HCT116 (cell line): ENCODE measurements at regions not wholly inside any gene's neighbourhood (a gene's known extent, or its start where the extent isn't known, plus 50 kb on each side); places are given as distances from the start of the nearest gene placed in this dataset.

Experiments
- ATAC-seq: fragments of 200-7000 bp; cut with Tn5 transposase; 2 replicates; pipeline ENCODE4 v1.9.1; 2020; ENCODE audit warnings: mild to moderate bottlenecking, moderate library complexity
- BruUV-seq: library from RNA; stranded (reverse); fragments of 400-500 nt; replicated peaks from 2 replicates; lab custom pipeline; 2021; lab: Mats Ljungman, UMichigan
- CTCF ChIA-PET: fragments of 300-600 bp; sonication (Branson Sonifier 250); formaldehyde crosslinking; loops from one replicate; lab custom pipeline; 2021; ENCODE audit warnings: antibody characterized with exemption; lab: Charles Lee
- POLR2A ChIA-PET: fragments of 300-600, 350-600 bp; sonication (Branson Sonifier 250); formaldehyde crosslinking; loops from one replicate; lab custom pipeline; 2021; ENCODE audit warnings: antibody characterized with exemption; lab: Charles Lee
- RAD21 ChIA-PET, 2 experiments: fragments of 300-600 bp; sonication (Branson Sonifier 250); formaldehyde crosslinking; loops; one replicate each; lab custom pipeline; 2023; ENCODE audit warnings: low total read pairs in 2 of 2; ENCODE audit not compliant: uncharacterized antibody in 2 of 2, unreplicated experiment in 2 of 2, low non-redundant PET in 1 of 2; lab: Charles Lee
- DNase-seq: peaks from one replicate; pipeline ENCODE4 v3.0.0-alpha.2; 2010; ENCODE audit warnings: low read depth, low spot score
- H2AFZ ChIP-seq: fragments of 200-600 bp; shearing (Covaris generic), sonication (generic); 2 replicates; pipeline ENCODE4 v1.6.1; 2017; ENCODE audit warnings: low read depth, mixed run types, mixed read lengths, antibody characterized with exemption, low read length; ENCODE audit not compliant: poor library complexity, severe bottlenecking
- H3K27ac ChIP-seq: 2 replicates; pipeline ENCODE4 v1.5.1; 2012; ENCODE audit warnings: low read depth, low read length
- H3K27me3 ChIP-seq: fragments of 200-600 bp; sonication (generic); 2 replicates; pipeline ENCODE4 v1.6.1; 2016; ENCODE audit warnings: mixed run types, low read length, mixed read lengths; ENCODE audit not compliant: insufficient read depth
- H3K36me3 ChIP-seq, 2 experiments: fragments of 200-500 bp in 1 of 2; fragments of 200-600 bp in 1 of 2; sonication (Bioruptor generic) in 1 of 2; sonication (generic) in 1 of 2; 2 replicates each; pipeline versions ENCODE4 v1.5.1 to v1.6.1; 2014 to 2016; ENCODE audit warnings: low read length in 2 of 2, inconsistent platforms in 1 of 2, mixed read lengths in 1 of 2, mixed run types in 1 of 2; ENCODE audit not compliant: insufficient read depth in 2 of 2, control insufficient read depth in 1 of 2
- H3K4me1 ChIP-seq, 2 experiments: fragments of 200-600 bp in 1 of 2; sonication (generic) in 1 of 2; 2 replicates each; pipeline versions ENCODE4 v1.5.1 to v1.6.1; 2012 to 2017; ENCODE audit warnings: low read length in 2 of 2, inconsistent platforms in 1 of 2, mild to moderate bottlenecking in 1 of 2, mixed read lengths in 1 of 2, mixed run types in 1 of 2, moderate library complexity in 1 of 2; ENCODE audit not compliant: insufficient read depth in 2 of 2, control insufficient read depth in 1 of 2
- H3K4me2 ChIP-seq: fragments of 200-600 bp; sonication (generic); 2 replicates; pipeline ENCODE4 v1.6.1; 2017; ENCODE audit warnings: mixed run types, low read length, mixed read lengths
- H3K4me3 ChIP-seq, 2 experiments: fragments of 200-600 bp in 1 of 2; sonication (generic) in 1 of 2; replicated peaks in 1 of 2; 2 replicates each; pipeline ENCODE4 v1.5.1; 2011 to 2016; ENCODE audit warnings: low read length in 2 of 2, control low read depth in 1 of 2, low read depth in 1 of 2, mild to moderate bottlenecking in 1 of 2, mixed read lengths in 1 of 2, mixed run types in 1 of 2
- H3K79me2 ChIP-seq: fragments of 200-600 bp; sonication (generic); 2 replicates; pipeline ENCODE4 v1.6.1; 2017; ENCODE audit warnings: mild to moderate bottlenecking, mixed run types, low read length, moderate library complexity, mixed read lengths; ENCODE audit not compliant: insufficient read depth
- H3K9ac ChIP-seq: fragments of 200-600 bp; sonication (generic); 2 replicates; pipeline ENCODE4 v1.6.1; 2016; ENCODE audit warnings: low read length, mixed read lengths
- H3K9me2 ChIP-seq: fragments of 200-600 bp; sonication (generic), shearing (Covaris generic); 2 replicates; pipeline ENCODE4 v1.6.1; 2017; ENCODE audit warnings: mixed run types, mild to moderate bottlenecking, moderate library complexity; ENCODE audit not compliant: insufficient read depth
- H3K9me3 ChIP-seq, 2 experiments: fragments of 200-500 bp in 1 of 2; fragments of 200-600 bp in 1 of 2; sonication (Bioruptor generic) in 1 of 2; sonication (generic) in 1 of 2; 2 replicates each; pipeline ENCODE4 v1.6.1; 2014 to 2017; ENCODE audit warnings: low read length in 2 of 2, mixed read lengths in 2 of 2, inconsistent platforms in 1 of 2, low read depth in 1 of 2, mild to moderate bottlenecking in 1 of 2, mixed run types in 1 of 2, moderate library complexity in 1 of 2; ENCODE audit not compliant: control insufficient read depth in 1 of 2, insufficient read depth in 1 of 2
- H4K20me1 ChIP-seq: fragments of 200-600 bp; sonication (generic), shearing (Covaris generic); 2 replicates; pipeline ENCODE4 v1.6.1; 2017; ENCODE audit warnings: mixed run types, mild to moderate bottlenecking, moderate library complexity; ENCODE audit not compliant: insufficient read depth
- CEBPB ChIP-seq: IDR thresholded peaks from 2 replicates; pipeline ENCODE4 v1.6.1; 2012; ENCODE audit warnings: low read depth
- CTCF ChIP-seq, 3 experiments: fragments of 200-600 bp in 1 of 3; sonication (generic) in 1 of 3; IDR thresholded peaks in 2 of 3; conservative IDR thresholded peaks in 1 of 3; 2 replicates each; pipeline ENCODE4 v1.5.1; 2012 to 2017; ENCODE audit warnings: low read depth in 2 of 3, low read length in 2 of 3, antibody characterized with exemption in 1 of 3, borderline replicate concordance in 1 of 3, control low read depth in 1 of 3, mild to moderate bottlenecking in 1 of 3, mixed read lengths in 1 of 3, mixed run types in 1 of 3, moderate library complexity in 1 of 3; ENCODE audit not compliant: insufficient read depth in 1 of 3
- ELF1 ChIP-seq: IDR thresholded peaks from 2 replicates; pipeline ENCODE4 v1.6.1; 2012; ENCODE audit warnings: low read depth, borderline replicate concordance
- EZH2 ChIP-seq: fragments of 200-600 bp; sonication (generic); IDR thresholded peaks from 2 replicates; pipeline ENCODE4 v1.6.1; 2017; ENCODE audit warnings: antibody characterized with exemption, mixed run types
- FOSL1 ChIP-seq: IDR thresholded peaks from 2 replicates; pipeline ENCODE4 v1.6.1; 2012; ENCODE audit warnings: low read depth
- JUND ChIP-seq: IDR thresholded peaks from 2 replicates; pipeline ENCODE4 v1.6.1; 2012
- MAX ChIP-seq: IDR thresholded peaks from 2 replicates; pipeline ENCODE4 v1.6.1; 2012
- POLR2A ChIP-seq: IDR thresholded peaks from 2 replicates; pipeline ENCODE4 v1.7.0; 2011; ENCODE audit warnings: borderline replicate concordance; ENCODE audit not compliant: insufficient read depth, insufficient read length; ENCODE audit errors: extremely low read depth
- POLR2AphosphoS5 ChIP-seq: IDR thresholded peaks from 2 replicates; pipeline ENCODE4 v1.6.1; 2011; ENCODE audit warnings: mild to moderate bottlenecking, low read depth, low read length, moderate library complexity
- REST ChIP-seq: IDR thresholded peaks from 2 replicates; pipeline ENCODE4 v1.6.1; 2012; ENCODE audit warnings: low read depth
- SP1 ChIP-seq: IDR thresholded peaks from 2 replicates; pipeline ENCODE4 v1.6.1; 2012; ENCODE audit warnings: low read depth
- SRF ChIP-seq: IDR thresholded peaks from 2 replicates; pipeline ENCODE4 v1.6.1; 2012; ENCODE audit warnings: low read depth
- YY1 ChIP-seq: IDR thresholded peaks from 2 replicates; pipeline ENCODE4 v1.6.1; 2011; ENCODE audit warnings: low read length, low read depth, moderate library complexity, mild to moderate bottlenecking; ENCODE audit not compliant: insufficient replicate concordance; ENCODE audit errors: extremely low read depth
- ZBTB33 ChIP-seq: IDR thresholded peaks from 2 replicates; pipeline ENCODE4 v1.6.1; 2011; ENCODE audit warnings: mild to moderate bottlenecking, low read length, moderate library complexity; ENCODE audit not compliant: insufficient replicate concordance; ENCODE audit errors: extremely low read depth
- ZFX ChIP-seq: fragments of 450-650 bp; IDR thresholded peaks from 2 replicates; pipeline ENCODE4 v1.6.1; 2017
- intact Hi-C: fragments of 100-400 bp; cut with micrococcal nuclease; formaldehyde crosslinking; loops from 2 replicates; pipeline ENCODE4 v1.10.0; 2022

- CTCF ChIA-PET, result no interaction called here
- Histone ChIP-seq H3K9me2 (no peaks in the 10 kb centered on the region), H3K4me3 (no peak overlapping the region), H3K4me1 (peaks cover 16 to 25% of the 10 kb centered on the region in 2 experiments), H3K4me2 (no peak overlapping the region), H3K27ac (no peak overlapping the region)
- TF ChIP-seq FOSL1, result no peak
- no peak for TF ChIP-seq JUND
- no peak for TF ChIP-seq POLR2A
- no peak for TF ChIP-seq EZH2
- no peak for TF ChIP-seq ELF1
- TF ChIP-seq CTCF (IDR thresholded peaks at IDR 0.05 in 2 of 3, conservative IDR thresholded peaks at IDR 0.05 in 1 of 3; ENCODE audit: borderline replicate concordance in 1 of 3, insufficient read depth in 1 of 3, low read depth in 2 of 3, low read length in 2 of 3), result no peak
- TF ChIP-seq REST, result no peak
- TF ChIP-seq CEBPB, result no peak
- no peak for TF ChIP-seq MAX
- no peak for TF ChIP-seq POLR2AphosphoS5
- TF ChIP-seq SRF, result no peak
- no peak for TF ChIP-seq SP1
- no peak for TF ChIP-seq YY1
- no peak for TF ChIP-seq ZBTB33
- TF ChIP-seq ZFX, result no peak
- TF ChIP-seq, all 23 proteins: peak for 0
- Histone ChIP-seq H3K9ac (no peak overlapping the region), H4K20me1 (no peaks in the 10 kb centered on the region), H3K79me2 (no peaks in the 10 kb centered on the region), H2AFZ (no peak overlapping the region), H3K36me3 (no peaks in the 10 kb centered on the region), H3K27me3 (no peaks in the 10 kb centered on the region), H3K9me3 (peaks cover 4 to 8% of the 10 kb centered on the region in 2 experiments; a peak in 1 of 4 replicates)
- ChIA-PET RAD21 (no interaction called here), POLR2A (interaction anchor here (1.3 kb wide), 1 partner anchor 101 kb away, joined by 3 read pairs; the partner anchor contains the start of gene ATF7IP)
- DNase-seq (no peak), ATAC-seq (no peak)
- no TSS peak for BruUV-seq
- intact Hi-C loops, result no loop called here
These were observed 100.7 kb upstream of the ATF7IP start for GRCh38 chr12:14264778-14265177.
